ENCODE measurements at regions not wholly inside any gene's neighbourhood (a gene's known extent, or its start where the extent isn't known, plus 50 kb on each side); places are given as distances from the start of the nearest gene placed in this dataset.

GRCh38 chr13:73876323-73876722 lies 257.9 kb downstream of the KLF12 start:
- TF ChIP-seq, protein P1, sequence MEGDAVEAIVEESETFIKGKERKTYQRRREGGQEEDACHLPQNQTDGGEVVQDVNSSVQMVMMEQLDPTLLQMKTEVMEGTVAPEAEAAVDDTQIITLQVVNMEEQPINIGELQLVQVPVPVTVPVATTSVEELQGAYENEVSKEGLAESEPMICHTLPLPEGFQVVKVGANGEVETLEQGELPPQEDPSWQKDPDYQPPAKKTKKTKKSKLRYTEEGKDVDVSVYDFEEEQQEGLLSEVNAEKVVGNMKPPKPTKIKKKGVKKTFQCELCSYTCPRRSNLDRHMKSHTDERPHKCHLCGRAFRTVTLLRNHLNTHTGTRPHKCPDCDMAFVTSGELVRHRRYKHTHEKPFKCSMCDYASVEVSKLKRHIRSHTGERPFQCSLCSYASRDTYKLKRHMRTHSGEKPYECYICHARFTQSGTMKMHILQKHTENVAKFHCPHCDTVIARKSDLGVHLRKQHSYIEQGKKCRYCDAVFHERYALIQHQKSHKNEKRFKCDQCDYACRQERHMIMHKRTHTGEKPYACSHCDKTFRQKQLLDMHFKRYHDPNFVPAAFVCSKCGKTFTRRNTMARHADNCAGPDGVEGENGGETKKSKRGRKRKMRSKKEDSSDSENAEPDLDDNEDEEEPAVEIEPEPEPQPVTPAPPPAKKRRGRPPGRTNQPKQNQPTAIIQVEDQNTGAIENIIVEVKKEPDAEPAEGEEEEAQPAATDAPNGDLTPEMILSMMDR (IDR thresholded peaks at IDR 0.05; ENCODE audit: unreplicated experiment): no peak

DNA sequence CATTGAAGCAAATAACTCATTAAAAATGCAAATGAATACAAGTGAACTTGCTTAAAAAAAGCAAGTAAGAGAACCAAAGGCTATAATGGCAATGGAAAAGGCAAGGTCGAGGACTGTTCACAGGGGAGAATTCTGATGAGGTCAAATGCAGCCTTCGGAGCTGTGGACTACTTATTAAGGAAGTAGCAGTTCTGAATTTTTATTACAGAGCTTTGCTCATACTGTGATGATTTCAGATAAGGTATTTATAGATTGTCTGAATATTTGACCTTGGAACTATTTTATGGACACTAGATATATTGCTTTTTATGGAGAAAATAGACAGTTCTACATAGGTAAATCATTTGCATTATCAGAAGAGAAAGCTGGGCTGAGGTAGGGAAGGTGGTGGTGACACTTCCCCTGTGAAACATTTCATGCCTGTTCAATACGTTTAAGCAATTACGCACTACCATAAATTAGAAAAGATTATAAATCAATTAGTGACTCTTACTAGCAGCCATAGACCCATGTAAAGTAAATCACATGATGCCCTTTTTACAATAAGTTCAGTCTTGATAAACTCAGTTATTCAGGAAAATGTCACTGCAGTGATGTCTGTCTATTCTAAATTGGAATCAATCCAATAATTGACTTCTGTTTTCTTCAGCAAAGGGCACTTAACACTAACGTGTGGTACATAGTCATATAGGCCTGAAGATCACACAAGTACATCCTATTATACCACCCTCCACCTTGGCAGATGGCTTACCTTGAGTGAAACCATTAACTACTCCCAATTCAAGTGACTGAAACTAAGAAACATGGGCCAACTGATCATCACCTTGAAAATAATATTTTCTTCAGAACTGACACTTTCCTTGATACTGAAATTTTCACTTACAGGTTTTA lies 260.0 kb downstream of the KLF12 start:
- no peak overlapping the region for H3K27ac Mint-ChIP-seq
- no peaks in the 10 kb centered on the region for H3K27me3 Mint-ChIP-seq (ENCODE audit: low read depth)
- peaks cover 13% of the 10 kb centered on the region for H3K9me3 Mint-ChIP-seq
- TF ChIP-seq, protein P1 (IDR thresholded peaks at IDR 0.05; ENCODE audit: unreplicated experiment): no peak
- peaks cover 14% of the 10 kb centered on the region for H3K36me3 Mint-ChIP-seq
- DNase-seq (ENCODE audit: low spot score in 2 of 2, unreplicated experiment in 2 of 2): no peak
- H3K4me1 Mint-ChIP-seq: no peaks in the 10 kb centered on the region
- no peak overlapping the region for H3K4me3 Mint-ChIP-seq

More at GRCh38 chr13:73876323-73876722, 257.9 kb downstream of the KLF12 start:
- no peak overlapping the region for H3K27ac Mint-ChIP-seq
- H3K36me3 Mint-ChIP-seq: peaks cover 19% of the 10 kb centered on the region
- no peak overlapping the region for H3K4me3 Mint-ChIP-seq
- no peaks in the 10 kb centered on the region for H3K27me3 Mint-ChIP-seq (ENCODE audit: low read depth)
- peaks cover 3% of the 10 kb centered on the region for H3K4me1 Mint-ChIP-seq
- DNase-seq (ENCODE audit: low spot score in 2 of 2, unreplicated experiment in 2 of 2): no peak
- peaks cover 18% of the 10 kb centered on the region for H3K9me3 Mint-ChIP-seq

DNA sequence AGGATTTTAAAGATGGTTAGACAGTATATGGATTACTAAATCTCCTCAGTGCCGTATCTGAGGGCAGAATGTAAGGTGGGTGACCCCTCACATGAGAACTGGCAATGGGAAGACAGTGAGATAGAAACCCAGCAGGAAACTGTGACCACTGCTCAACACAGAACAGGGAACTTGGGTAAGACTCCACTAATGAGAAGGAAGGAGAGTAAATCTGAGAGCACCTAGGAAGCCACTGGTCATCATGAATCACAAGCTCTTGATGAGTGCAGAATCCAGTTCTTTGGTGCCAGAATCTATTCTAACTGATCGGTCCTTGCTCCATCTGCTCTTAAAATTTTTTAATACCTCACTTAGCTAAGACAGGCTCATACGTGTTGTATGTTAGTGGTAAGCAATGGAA lies 261.8 kb downstream of the KLF12 start:
- H3K27me3 Mint-ChIP-seq (ENCODE audit: low read depth): no peaks in the 10 kb centered on the region
- DNase-seq (ENCODE audit: low spot score in 2 of 2, unreplicated experiment in 2 of 2): no peak
- H3K36me3 Mint-ChIP-seq: peaks cover 2% of the 10 kb centered on the region
- H3K27ac Mint-ChIP-seq: no peak overlapping the region
- no peak overlapping the region for H3K4me3 Mint-ChIP-seq
- TF ChIP-seq, protein P1 (IDR thresholded peaks at IDR 0.05; ENCODE audit: unreplicated experiment): no peak
- H3K4me1 Mint-ChIP-seq: no peaks in the 10 kb centered on the region
- H3K9me3 Mint-ChIP-seq: peaks cover 4% of the 10 kb centered on the region

DNA sequence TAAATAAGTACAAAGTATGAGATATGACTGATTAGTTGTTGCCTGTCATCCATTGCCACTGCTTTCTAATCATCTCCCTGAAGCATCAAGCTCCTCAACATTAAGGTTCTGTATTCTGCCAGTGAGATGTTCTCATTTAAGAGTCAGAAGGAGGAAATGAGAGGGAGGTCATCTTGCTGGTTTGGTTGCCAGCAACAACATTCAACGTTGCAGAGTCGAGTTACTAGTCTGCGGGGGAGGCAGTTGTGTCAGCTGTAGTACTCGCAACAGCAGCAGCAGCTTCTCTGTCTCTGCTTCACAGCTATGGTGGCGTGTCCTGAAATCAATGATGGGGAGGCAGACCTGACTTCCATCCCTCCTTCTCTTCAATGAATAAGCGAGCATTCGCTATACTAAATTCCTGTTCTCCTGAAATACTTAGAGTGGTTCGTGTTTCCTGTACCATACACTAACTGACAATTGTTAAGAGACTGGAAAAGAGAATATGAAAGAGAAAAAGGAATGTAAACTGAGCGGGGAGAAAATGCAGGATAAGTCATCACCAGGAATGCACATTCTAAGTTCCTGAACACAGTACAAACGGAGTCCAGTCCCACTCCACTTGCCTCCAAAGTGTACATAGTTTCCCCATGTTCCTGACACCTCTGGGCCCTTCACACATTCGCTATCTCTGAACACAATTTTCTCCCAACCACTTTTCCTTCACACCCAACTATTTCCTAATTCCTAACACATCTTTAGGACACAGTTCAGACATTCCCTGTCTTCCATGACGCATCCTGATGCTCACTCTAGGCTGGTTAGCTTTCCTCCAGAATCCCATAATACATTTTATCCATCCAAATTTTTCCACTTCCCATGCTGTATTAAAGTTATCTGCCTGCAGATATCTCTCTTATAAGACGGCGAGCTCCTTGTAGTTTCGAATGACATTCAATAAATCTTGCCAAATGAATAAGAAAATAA lies 263.0 kb downstream of the KLF12 start:
- H3K27ac Mint-ChIP-seq: no peak overlapping the region

More for the DNA sequence above, 263.0 kb downstream of the KLF12 start:
- H3K27me3 Mint-ChIP-seq (ENCODE audit: low read depth): no peaks in the 10 kb centered on the region
- TF ChIP-seq, protein P1 (IDR thresholded peaks at IDR 0.05; ENCODE audit: unreplicated experiment): no peak
- peaks cover 5% of the 10 kb centered on the region for H3K9me3 Mint-ChIP-seq
- peaks cover under 1% of the 10 kb centered on the region for H3K36me3 Mint-ChIP-seq
- no peak overlapping the region for H3K4me3 Mint-ChIP-seq
- no peak for DNase-seq (ENCODE audit: low spot score in 2 of 2, unreplicated experiment in 2 of 2)
- no peaks in the 10 kb centered on the region for H3K4me1 Mint-ChIP-seq

All from mesothelial cell of epicardium (in vitro differentiated cells).